ENCODE measurements at regions not wholly inside any gene's neighbourhood (a gene's known extent, or its start where the extent isn't known, plus 50 kb on each side); places are given as distances from the start of the nearest gene placed in this dataset.

DNA sequence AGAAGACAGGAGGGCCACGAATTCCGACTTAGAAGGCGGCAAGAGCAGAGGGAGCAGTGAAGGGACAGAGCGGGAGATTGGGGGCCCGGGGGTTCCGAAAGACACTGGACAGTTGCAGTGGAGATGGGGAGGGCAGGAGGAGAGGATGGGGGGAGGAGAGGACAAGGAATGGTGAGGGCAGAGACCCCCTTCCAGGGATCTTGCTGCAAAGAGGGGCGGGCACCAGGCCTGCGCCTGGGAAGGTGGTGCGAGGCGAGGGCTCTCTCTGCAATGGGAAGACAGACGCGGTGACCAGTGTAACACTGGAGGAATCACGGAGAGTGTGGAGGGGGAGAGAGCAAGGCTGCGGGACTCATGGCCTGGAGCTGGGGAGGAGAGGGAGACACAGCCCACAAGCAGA is 185.2 kb downstream of the RBFOX3 start:
- H3K27me3 ChIP-seq (ENCODE audit: control insufficient read depth in 1 of 2, insufficient read depth in 2 of 2, low read length in 2 of 2) = peaks cover 0 to 6% of the 10 kb centered on the region in 2 donors
- no peak overlapping the region for H3K4me3 ChIP-seq (ENCODE audit: low read depth in 1 of 2, low read length in 2 of 2)
- no peaks in the 10 kb centered on the region for H3K9me3 ChIP-seq (ENCODE audit: control insufficient read depth in 1 of 2, low read length in 2 of 2)
- H3K4me1 ChIP-seq (ENCODE audit: control insufficient read depth in 1 of 2, insufficient read depth in 2 of 2, low read length in 2 of 2) = no peaks in the 10 kb centered on the region
- no peak overlapping the region for H3K9ac ChIP-seq (ENCODE audit: low read depth in 1 of 2, low read length in 2 of 2)
- H3K36me3 ChIP-seq (ENCODE audit: control insufficient read depth in 1 of 2, insufficient read depth in 2 of 2, low read length in 2 of 2) = no peaks in the 10 kb centered on the region
- no peak overlapping the region for H3K27ac ChIP-seq (ENCODE audit: low read depth, low read length)

DNA sequence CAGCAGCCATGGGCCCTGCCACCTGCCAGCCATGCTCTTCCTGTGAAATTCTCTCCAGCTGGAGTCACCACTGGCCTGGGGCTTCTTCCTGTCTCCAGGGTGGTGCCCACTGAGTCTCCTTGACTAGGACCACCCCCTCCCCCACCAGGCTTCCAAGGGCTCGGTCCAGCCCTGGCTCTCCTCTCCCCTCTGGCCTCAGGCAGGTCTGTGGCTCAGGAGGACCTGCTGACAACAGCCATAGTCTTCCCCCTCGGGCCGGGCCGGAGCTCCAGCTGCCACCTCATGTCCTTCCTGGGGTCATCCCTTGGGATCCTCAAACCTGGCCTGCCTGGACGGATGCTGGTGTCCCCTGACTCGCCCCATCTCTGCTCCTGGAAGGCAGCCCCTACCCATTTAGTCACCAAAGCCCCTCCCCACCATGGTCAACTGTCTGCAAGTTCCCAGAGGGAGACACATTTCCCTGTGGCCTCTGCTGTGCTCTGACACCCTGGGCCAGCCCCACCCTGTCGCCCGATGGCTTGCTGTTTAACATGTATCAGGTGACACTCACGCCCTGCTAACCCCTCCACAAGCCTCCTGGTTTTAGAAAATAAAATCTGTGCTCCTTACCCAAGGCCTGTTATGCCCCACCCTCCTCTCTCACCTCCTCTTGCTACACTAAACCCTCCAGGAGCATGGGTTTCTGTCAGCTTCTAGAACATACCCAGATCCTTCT is 186.2 kb downstream of the RBFOX3 start:
- H3K36me3 ChIP-seq (ENCODE audit: control insufficient read depth in 1 of 2, insufficient read depth in 2 of 2, low read length in 2 of 2) = no peaks in the 10 kb centered on the region
- H3K4me3 ChIP-seq (ENCODE audit: low read depth in 1 of 2, low read length in 2 of 2) = no peak overlapping the region
- H3K9me3 ChIP-seq (ENCODE audit: control insufficient read depth in 1 of 2, low read length in 2 of 2) = no peaks in the 10 kb centered on the region
- H3K9ac ChIP-seq (ENCODE audit: low read depth in 1 of 2, low read length in 2 of 2) = no peak overlapping the region
- H3K27ac ChIP-seq (ENCODE audit: low read depth, low read length) = no peak overlapping the region
- peaks cover 0 to 6% of the 10 kb centered on the region in 2 donors for H3K27me3 ChIP-seq (ENCODE audit: control insufficient read depth in 1 of 2, insufficient read depth in 2 of 2, low read length in 2 of 2)
- no peaks in the 10 kb centered on the region for H3K4me1 ChIP-seq (ENCODE audit: control insufficient read depth in 1 of 2, insufficient read depth in 2 of 2, low read length in 2 of 2)

DNA sequence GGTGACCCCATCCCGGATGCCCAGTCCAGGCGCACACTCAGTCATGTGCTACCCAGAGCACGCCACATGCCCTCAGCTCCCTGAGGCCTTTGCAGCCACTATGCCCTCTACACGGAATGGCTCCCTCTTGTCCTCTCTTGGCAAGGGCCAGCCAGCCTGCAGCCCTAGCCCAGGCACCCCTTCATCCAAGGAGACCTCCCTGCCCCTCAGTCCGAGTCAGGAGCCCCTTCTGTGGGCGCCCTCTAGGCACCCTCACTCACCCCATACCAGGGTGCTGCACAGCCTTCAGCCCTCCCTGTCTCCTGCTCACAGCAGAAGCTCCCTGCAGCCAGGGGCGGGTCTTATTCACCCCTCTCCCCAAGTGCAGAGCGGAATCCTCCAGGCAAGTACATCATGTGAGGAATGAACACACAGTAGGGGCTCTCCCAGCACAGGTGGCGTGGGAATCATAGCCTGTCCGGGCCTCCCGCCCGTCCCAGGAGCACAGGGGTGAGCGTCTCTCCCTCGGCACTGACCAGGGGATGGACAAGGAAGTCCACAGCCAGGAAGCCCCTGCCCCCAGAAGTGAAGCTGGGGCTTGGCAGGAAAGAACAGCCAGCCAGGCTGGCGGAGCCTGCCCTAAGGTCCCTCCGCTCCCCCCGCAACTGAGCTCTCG is 186.9 kb downstream of the RBFOX3 start:
- Histone ChIP-seq H3K27ac (ENCODE audit: low read depth, low read length) (no peak overlapping the region), H3K9ac (ENCODE audit: low read depth in 1 of 2, low read length in 2 of 2) (no peak overlapping the region), H3K4me3 (ENCODE audit: low read depth in 1 of 2, low read length in 2 of 2) (no peak overlapping the region), H3K36me3 (ENCODE audit: control insufficient read depth in 1 of 2, insufficient read depth in 2 of 2, low read length in 2 of 2) (no peaks in the 10 kb centered on the region), H3K9me3 (ENCODE audit: control insufficient read depth in 1 of 2, low read length in 2 of 2) (no peaks in the 10 kb centered on the region), H3K27me3 (ENCODE audit: control insufficient read depth in 1 of 2, insufficient read depth in 2 of 2, low read length in 2 of 2) (peaks cover 0 to 6% of the 10 kb centered on the region in 2 donors), H3K4me1 (ENCODE audit: control insufficient read depth in 1 of 2, insufficient read depth in 2 of 2, low read length in 2 of 2) (no peaks in the 10 kb centered on the region)

DNA sequence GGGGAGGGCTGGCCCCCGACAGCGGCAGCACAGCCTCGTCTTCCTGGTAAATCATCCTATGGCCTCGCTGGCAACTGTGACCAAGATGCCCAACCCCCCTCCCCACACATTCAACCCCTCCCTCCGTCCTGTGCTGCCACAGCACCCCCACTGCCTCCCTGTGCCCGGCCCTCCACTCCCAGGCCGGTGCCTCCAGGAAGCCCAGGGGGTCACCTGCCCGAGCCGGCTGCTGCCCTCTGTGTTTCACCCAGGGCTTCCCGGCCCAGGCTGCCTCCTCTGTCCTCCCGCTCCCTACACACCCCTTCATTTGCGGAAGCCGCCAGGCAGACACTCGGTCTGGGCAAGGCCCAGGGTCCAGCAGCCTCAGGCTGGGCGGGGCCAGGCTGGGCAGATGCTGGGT is 188.6 kb downstream of the RBFOX3 start:
- H3K9me3 ChIP-seq (ENCODE audit: control insufficient read depth in 1 of 2, low read length in 2 of 2) = no peaks in the 10 kb centered on the region
- H3K4me3 ChIP-seq (ENCODE audit: low read depth in 1 of 2, low read length in 2 of 2) = no peak overlapping the region
- no peaks in the 10 kb centered on the region for H3K4me1 ChIP-seq (ENCODE audit: control insufficient read depth in 1 of 2, insufficient read depth in 2 of 2, low read length in 2 of 2)
- H3K9ac ChIP-seq (ENCODE audit: low read depth in 1 of 2, low read length in 2 of 2) = no peak overlapping the region
- no peaks in the 10 kb centered on the region for H3K36me3 ChIP-seq (ENCODE audit: control insufficient read depth in 1 of 2, insufficient read depth in 2 of 2, low read length in 2 of 2)
- H3K27me3 ChIP-seq (ENCODE audit: control insufficient read depth in 1 of 2, insufficient read depth in 2 of 2, low read length in 2 of 2) = peaks cover 0 to 2% of the 10 kb centered on the region in 2 donors
- H3K27ac ChIP-seq (ENCODE audit: low read depth, low read length) = no peak overlapping the region

DNA sequence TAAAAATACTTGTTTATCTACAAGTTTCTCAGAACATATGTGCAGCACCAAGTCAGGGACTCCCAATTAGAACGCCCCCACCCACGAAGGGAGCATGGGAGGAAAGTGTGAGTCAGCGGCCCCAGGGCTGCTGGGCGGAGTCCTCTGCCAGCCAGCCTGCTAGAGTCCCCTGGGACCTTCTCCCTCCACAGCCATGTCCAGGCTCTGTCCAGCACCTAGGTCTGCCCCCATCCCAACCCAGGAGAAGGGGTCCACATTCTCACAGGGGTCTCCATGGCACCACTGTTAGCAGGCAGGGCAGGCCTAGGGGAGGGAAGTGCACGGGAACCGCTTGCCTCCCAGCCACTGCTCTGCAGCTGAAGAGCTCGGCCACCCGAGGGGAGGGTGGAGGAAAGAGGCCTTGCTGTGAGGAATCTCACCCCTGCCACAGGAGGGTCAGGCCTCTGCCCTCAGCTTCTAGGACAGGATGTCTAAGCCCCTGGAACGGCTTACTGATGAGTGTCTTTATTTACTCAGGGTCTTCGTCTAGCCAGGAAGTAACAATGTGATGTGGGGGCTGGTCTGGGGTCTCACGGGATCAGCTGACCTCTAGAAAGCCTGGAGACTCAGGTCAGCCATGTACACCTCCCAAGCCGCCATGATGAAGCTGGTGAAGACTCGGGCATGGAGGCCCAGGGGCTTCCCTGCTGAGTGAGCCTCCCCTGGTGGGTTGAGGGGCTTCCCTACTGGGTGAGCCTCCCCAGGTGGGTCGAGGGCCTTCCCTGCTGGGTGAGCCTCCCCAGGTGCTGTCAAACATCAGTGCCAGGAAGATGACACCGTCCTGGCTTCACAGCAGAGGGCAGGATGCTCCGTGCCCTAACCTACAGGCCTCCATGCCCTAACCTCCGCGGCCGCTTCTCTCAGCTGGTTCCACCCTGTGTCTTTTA is 190.3 kb downstream of the RBFOX3 start:
- Histone ChIP-seq H3K9me3 (ENCODE audit: control insufficient read depth in 1 of 2, low read length in 2 of 2) (no peaks in the 10 kb centered on the region), H3K27ac (ENCODE audit: low read depth, low read length) (no peak overlapping the region), H3K36me3 (ENCODE audit: control insufficient read depth in 1 of 2, insufficient read depth in 2 of 2, low read length in 2 of 2) (no peaks in the 10 kb centered on the region), H3K4me3 (ENCODE audit: low read depth in 1 of 2, low read length in 2 of 2) (no peak overlapping the region), H3K9ac (ENCODE audit: low read depth in 1 of 2, low read length in 2 of 2) (no peak overlapping the region), H3K27me3 (ENCODE audit: control insufficient read depth in 1 of 2, insufficient read depth in 2 of 2, low read length in 2 of 2) (no peaks in the 10 kb centered on the region), H3K4me1 (ENCODE audit: control insufficient read depth in 1 of 2, insufficient read depth in 2 of 2, low read length in 2 of 2) (no peaks in the 10 kb centered on the region)

DNA sequence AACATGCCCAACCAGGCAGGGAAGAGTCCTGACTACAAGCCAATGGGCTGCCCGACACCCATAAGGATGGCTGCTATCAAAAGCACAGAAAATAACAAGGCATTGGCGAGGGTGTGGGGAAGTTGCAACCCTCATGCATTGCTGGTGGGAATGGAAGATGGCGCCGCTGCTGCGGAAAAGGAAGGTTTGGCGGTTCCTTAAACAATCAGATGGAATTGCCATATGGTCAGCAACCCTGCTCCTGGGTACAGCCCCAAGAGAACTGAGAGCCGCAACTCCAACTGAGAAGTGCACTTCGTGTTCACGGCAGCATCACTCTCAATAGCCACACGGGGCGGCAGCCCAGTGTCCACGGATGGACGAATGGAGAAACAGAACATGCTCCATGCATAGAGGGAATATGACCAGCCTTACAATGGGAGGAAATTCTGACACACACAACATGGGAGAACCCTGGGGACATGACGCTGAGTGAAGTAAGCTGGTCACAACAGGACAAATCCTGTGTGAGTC is 193.3 kb downstream of the RBFOX3 start:
- no peaks in the 10 kb centered on the region for H3K4me1 ChIP-seq (ENCODE audit: control insufficient read depth in 1 of 2, insufficient read depth in 2 of 2, low read length in 2 of 2)
- H3K36me3 ChIP-seq (ENCODE audit: control insufficient read depth in 1 of 2, insufficient read depth in 2 of 2, low read length in 2 of 2) = no peaks in the 10 kb centered on the region
- no peaks in the 10 kb centered on the region for H3K9me3 ChIP-seq (ENCODE audit: control insufficient read depth in 1 of 2, low read length in 2 of 2)
- peaks cover 7% of the 10 kb centered on the region in 2 donors for H3K27me3 ChIP-seq (ENCODE audit: control insufficient read depth in 1 of 2, insufficient read depth in 2 of 2, low read length in 2 of 2)
- H3K9ac ChIP-seq (ENCODE audit: low read depth in 1 of 2, low read length in 2 of 2) = no peak overlapping the region
- H3K27ac ChIP-seq (ENCODE audit: low read depth, low read length) = no peak overlapping the region
- H3K4me3 ChIP-seq (ENCODE audit: low read depth in 1 of 2, low read length in 2 of 2) = no peak overlapping the region

DNA sequence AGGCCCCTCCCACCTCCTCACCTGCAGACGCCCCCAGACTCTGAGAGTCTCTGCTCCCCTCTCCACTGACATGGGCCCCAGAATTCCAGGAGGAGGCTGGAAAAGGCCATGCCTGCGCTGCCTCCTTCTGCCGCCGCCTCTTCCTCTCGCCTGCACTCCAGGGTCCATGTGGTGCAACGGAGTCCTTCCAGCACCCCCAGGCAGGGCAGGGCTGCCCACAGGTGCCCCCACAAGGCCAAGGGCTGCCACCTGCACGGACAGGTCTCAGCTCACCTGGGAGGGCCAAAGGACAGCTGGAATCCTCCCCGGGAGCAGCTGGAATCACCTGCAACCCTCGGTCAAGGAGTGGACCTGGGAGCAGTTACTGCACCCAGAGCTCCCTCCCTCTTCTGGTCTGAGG is 194.9 kb downstream of the RBFOX3 start:
- Histone ChIP-seq H3K4me1 (ENCODE audit: control insufficient read depth in 1 of 2, insufficient read depth in 2 of 2, low read length in 2 of 2) (no peaks in the 10 kb centered on the region), H3K27ac (ENCODE audit: low read depth, low read length) (no peak overlapping the region), H3K9ac (ENCODE audit: low read depth in 1 of 2, low read length in 2 of 2) (no peak overlapping the region), H3K27me3 (ENCODE audit: control insufficient read depth in 1 of 2, insufficient read depth in 2 of 2, low read length in 2 of 2) (peaks cover 7% of the 10 kb centered on the region in 2 donors), H3K36me3 (ENCODE audit: control insufficient read depth in 1 of 2, insufficient read depth in 2 of 2, low read length in 2 of 2) (no peaks in the 10 kb centered on the region), H3K9me3 (ENCODE audit: control insufficient read depth in 1 of 2, low read length in 2 of 2) (no peaks in the 10 kb centered on the region), H3K4me3 (ENCODE audit: low read depth in 1 of 2, low read length in 2 of 2) (no peak overlapping the region)

DNA sequence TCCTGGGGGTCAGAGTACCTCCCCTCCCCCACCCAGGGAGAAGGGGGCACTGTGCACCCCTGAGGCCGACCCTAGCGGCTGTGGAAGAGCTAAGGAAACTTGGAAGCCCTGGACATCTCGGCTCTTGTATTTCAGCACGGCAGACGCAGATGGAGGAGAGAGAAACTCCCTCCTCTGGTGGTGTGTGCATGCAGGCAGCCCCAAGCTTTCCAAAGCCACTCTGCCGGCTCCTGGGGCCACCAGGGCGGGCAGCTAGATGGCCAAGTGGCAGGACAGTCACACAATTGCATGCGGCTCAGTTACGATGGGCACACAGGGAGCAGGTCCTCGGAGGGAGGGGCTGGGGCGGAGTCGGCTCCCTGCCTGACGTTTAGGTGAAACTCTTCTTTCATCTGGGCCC is 195.5 kb downstream of the RBFOX3 start:
- H3K27ac ChIP-seq (ENCODE audit: low read depth, low read length) = no peak overlapping the region
- H3K9me3 ChIP-seq (ENCODE audit: control insufficient read depth in 1 of 2, low read length in 2 of 2) = no peaks in the 10 kb centered on the region
- H3K9ac ChIP-seq (ENCODE audit: low read depth in 1 of 2, low read length in 2 of 2) = no peak overlapping the region
- no peaks in the 10 kb centered on the region for H3K36me3 ChIP-seq (ENCODE audit: control insufficient read depth in 1 of 2, insufficient read depth in 2 of 2, low read length in 2 of 2)
- no peaks in the 10 kb centered on the region for H3K4me1 ChIP-seq (ENCODE audit: control insufficient read depth in 1 of 2, insufficient read depth in 2 of 2, low read length in 2 of 2)
- H3K27me3 ChIP-seq (ENCODE audit: control insufficient read depth in 1 of 2, insufficient read depth in 2 of 2, low read length in 2 of 2) = peaks cover 7% of the 10 kb centered on the region in 2 donors
- no peak overlapping the region for H3K4me3 ChIP-seq (ENCODE audit: low read depth in 1 of 2, low read length in 2 of 2)

DNA sequence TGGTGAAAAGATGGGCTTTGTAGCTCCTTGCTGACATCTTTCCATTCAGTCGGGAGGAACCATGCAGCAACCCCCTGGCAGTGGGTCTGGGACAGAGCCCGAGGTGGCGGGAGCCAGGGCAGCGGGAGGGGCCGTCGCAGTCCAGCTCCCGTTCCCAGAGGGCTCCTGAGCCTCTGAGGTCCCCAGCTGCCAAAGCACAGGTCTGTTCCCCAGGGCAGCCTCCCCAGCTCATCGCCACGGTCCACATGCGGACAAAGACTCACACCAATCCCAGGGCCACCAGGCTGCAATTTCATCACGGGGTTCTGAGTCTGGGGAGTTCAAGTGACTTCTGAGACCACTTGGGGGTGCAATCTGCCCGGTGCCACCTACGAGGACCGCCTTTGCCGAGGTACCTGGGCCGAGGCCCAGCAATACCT is 196.0 kb downstream of the RBFOX3 start:
- Histone ChIP-seq H3K4me1 (ENCODE audit: control insufficient read depth in 1 of 2, insufficient read depth in 2 of 2, low read length in 2 of 2) (no peaks in the 10 kb centered on the region), H3K4me3 (ENCODE audit: low read depth in 1 of 2, low read length in 2 of 2) (no peak overlapping the region), H3K9me3 (ENCODE audit: control insufficient read depth in 1 of 2, low read length in 2 of 2) (no peaks in the 10 kb centered on the region), H3K27me3 (ENCODE audit: control insufficient read depth in 1 of 2, insufficient read depth in 2 of 2, low read length in 2 of 2) (peaks cover 7% of the 10 kb centered on the region in 2 donors), H3K27ac (ENCODE audit: low read depth, low read length) (no peak overlapping the region), H3K36me3 (ENCODE audit: control insufficient read depth in 1 of 2, insufficient read depth in 2 of 2, low read length in 2 of 2) (no peaks in the 10 kb centered on the region), H3K9ac (ENCODE audit: low read depth in 1 of 2, low read length in 2 of 2) (no peak overlapping the region)

Measured in duodenal mucosa (tissue), 2 donors.